Endothelial cell of umbilical vein (primary cell): ENCODE measurements at regions not wholly inside any gene's neighbourhood (a gene's known extent, or its start where the extent isn't known, plus 50 kb on each side); places are given as distances from the start of the nearest gene placed in this dataset.

Source experiments
- BruUV-seq: library from RNA; stranded (reverse); fragments of 400-500 nt; replicated peaks from 2 replicates; lab custom pipeline; 2021; lab: Mats Ljungman, UMichigan
- CTCF ChIA-PET: fragments of 300-600, 350-600 bp; sonication (Branson Sonifier 250); formaldehyde crosslinking; loops from one replicate; lab custom pipeline; 2021; ENCODE audit warnings: antibody characterized with exemption, inconsistent platforms; lab: Charles Lee
- POLR2A ChIA-PET: fragments of 300-600, 350-600 bp; sonication (Branson Sonifier 250); formaldehyde crosslinking; loops from one replicate; lab custom pipeline; 2021; ENCODE audit warnings: antibody characterized with exemption, inconsistent platforms; lab: Charles Lee
- DNase-seq: peaks from one replicate; pipeline ENCODE4 v3.0.0-alpha.2; 2011; ENCODE audit warnings: low read depth, low spot score
- FAIRE-seq: peaks from 2 replicates; lab custom pipeline; 2011; peaks lifted over from hg19 to GRCh38; lab: Jason Lieb, UNC
- H2AFZ ChIP-seq: 2 replicates; pipeline ENCODE4 v1.6.0; 2012; ENCODE audit warnings: low read depth, low read length, control low read depth, inconsistent platforms
- H3K27ac ChIP-seq: 2 replicates; pipeline ENCODE4 v1.5.1; 2011; ENCODE audit warnings: low read depth, mild to moderate bottlenecking, control low read depth, low read length, moderate library complexity; ENCODE audit not compliant: insufficient read depth
- H3K27me3 ChIP-seq, 2 experiments: 2 replicates each; pipeline versions ENCODE4 v1.6.0 to v1.6.1; 2011; ENCODE audit warnings: low read length in 2 of 2, mixed read lengths in 1 of 2; ENCODE audit not compliant: control insufficient read depth in 2 of 2, insufficient read depth in 2 of 2
- H3K36me3 ChIP-seq, 2 experiments: 2 replicates in 1 of 2; 3 replicates in 1 of 2; pipeline ENCODE4 v1.5.1; 2011; ENCODE audit warnings: low read length in 2 of 2, mild to moderate bottlenecking in 1 of 2, moderate library complexity in 1 of 2; ENCODE audit not compliant: control insufficient read depth in 2 of 2, insufficient read depth in 2 of 2; ENCODE audit errors: extremely low read depth in 1 of 2
- H3K4me1 ChIP-seq: 3 replicates; pipeline ENCODE4 v1.5.1; 2011; ENCODE audit warnings: mild to moderate bottlenecking, low read length; ENCODE audit not compliant: control insufficient read depth, insufficient read depth; ENCODE audit errors: extremely low read depth
- H3K4me2 ChIP-seq: 2 replicates; pipeline ENCODE4 v1.6.1; 2011; ENCODE audit warnings: low read length, control low read depth, mixed read lengths; ENCODE audit not compliant: insufficient read depth
- H3K4me3 ChIP-seq, 3 experiments: fragments of 200-600 bp in 1 of 3; sonication (generic), shearing (Covaris generic) in 1 of 3; replicated peaks in 1 of 3; 2 replicates each; pipeline ENCODE4 v1.5.1; 2011 to 2016; ENCODE audit warnings: control low read depth in 3 of 3, low read length in 3 of 3, mild to moderate bottlenecking in 2 of 3, inconsistent platforms in 1 of 3, low read depth in 1 of 3, moderate library complexity in 1 of 3; ENCODE audit not compliant: insufficient read depth in 1 of 3
- H3K79me2 ChIP-seq: 2 replicates; pipeline ENCODE4 v1.6.0; 2012; ENCODE audit warnings: low read length, inconsistent platforms; ENCODE audit not compliant: control insufficient read depth, insufficient read depth
- H3K9ac ChIP-seq: replicated peaks from 2 replicates; pipeline ENCODE3; 2011; ENCODE audit warnings: low read length, control low read depth; ENCODE audit not compliant: insufficient read depth; ENCODE audit errors: extremely low read depth
- H3K9me1 ChIP-seq: replicated peaks from 3 replicates; pipeline ENCODE4 v1.6.0; 2011; ENCODE audit warnings: mild to moderate bottlenecking, low read length; ENCODE audit not compliant: control insufficient read depth, insufficient read depth; ENCODE audit errors: extremely low read depth
- H3K9me3 ChIP-seq: replicated peaks from 2 replicates; pipeline ENCODE4 v1.5.1; 2012; ENCODE audit warnings: low read length, inconsistent platforms; ENCODE audit not compliant: control insufficient read depth, insufficient read depth
- H4K20me1 ChIP-seq: replicated peaks from 2 replicates; pipeline ENCODE3; 2011; ENCODE audit warnings: mild to moderate bottlenecking, low read length; ENCODE audit not compliant: control insufficient read depth, insufficient read depth; ENCODE audit errors: extremely low read depth
- CTCF ChIP-seq, 2 donors: IDR thresholded peaks; 1 replicate in 1 of 2; 2 replicates in 1 of 2; pipeline ENCODE4 v1.5.1; 2011; ENCODE audit warnings: low read length in 2 of 2, mild to moderate bottlenecking in 2 of 2, moderate library complexity in 2 of 2, control low read depth in 1 of 2, inconsistent platforms in 1 of 2, low read depth in 1 of 2; ENCODE audit not compliant: insufficient read depth in 1 of 2; ENCODE audit errors: extremely low read depth in 1 of 2
- JUN ChIP-seq: IDR thresholded peaks from 2 replicates; pipeline ENCODE4 v1.6.1; 2011; ENCODE audit warnings: borderline replicate concordance, low read depth; ENCODE audit not compliant: insufficient read length, insufficient read depth
- POLR2AphosphoS5 ChIP-seq: IDR thresholded peaks from 2 replicates; pipeline ENCODE4 v1.6.1; 2012; ENCODE audit warnings: low read depth, mild to moderate bottlenecking, control low read depth, low read length, moderate library complexity; ENCODE audit not compliant: insufficient read depth
- dilution Hi-C: fragments of 300-500 bp; cut with MboI; formaldehyde crosslinking; loops from one replicate; pipeline ENCODE4 v1.15.0; 2019; ENCODE audit warnings: low sequenced_read_pairs; ENCODE audit not compliant: extremely low pct_ligation_motif_present
- intact Hi-C: fragments of 100-400 bp; cut with micrococcal nuclease; formaldehyde crosslinking; loops from one replicate; pipeline ENCODE4 v1.10.0; 2022

GRCh38 chr12:92398565-92399309, 253.1 kb upstream of the BTG1 start:
- Histone ChIP-seq H3K9me1 (no peaks in the 10 kb centered on the region), H3K4me2 (no peak overlapping the region), H3K27me3 (peaks cover 4 to 11% of the 10 kb centered on the region in 2 experiments), H3K4me1 (no peaks in the 10 kb centered on the region), H3K27ac (no peak overlapping the region), H3K9me3 (no peaks in the 10 kb centered on the region), H3K79me2 (no peaks in the 10 kb centered on the region), H3K4me3 (no peak overlapping the region), H2AFZ (no peak overlapping the region), H3K36me3 (no peaks in the 10 kb centered on the region), H3K9ac (no peak overlapping the region), H4K20me1 (no peaks in the 10 kb centered on the region)
- FAIRE-seq, result no peak
- POLR2A ChIA-PET, result no interaction called here
- dilution Hi-C loops (no loop called here), intact Hi-C loops (no loop called here)
- no TSS peak for BruUV-seq
- TF ChIP-seq CTCF (IDR thresholded peaks at IDR 0.05; ENCODE audit: extremely low read depth in 1 of 2, insufficient read depth in 1 of 2, low read depth in 1 of 2, low read length in 2 of 2), result no peak
- CTCF ChIA-PET, result interaction anchor here (1.6 kb wide), 1 partner anchor 10 kb away, joined by 10 read pairs; no protein-coding TSS in a partner anchor
- DNase-seq, result no peak

- H3K9me3 ChIP-seq, result no peaks in the 10 kb centered on the region
- peaks cover 0 to 9% of the 10 kb centered on the region in 2 experiments for H3K27me3 ChIP-seq
- FAIRE-seq (no peak), DNase-seq (no peak)
- CTCF ChIA-PET, result no interaction called here
- no TSS peak for BruUV-seq
- H2AFZ ChIP-seq, result no peak overlapping the region
- TF ChIP-seq JUN, result no peak
- no peak for TF ChIP-seq POLR2AphosphoS5
- H3K27ac ChIP-seq, result no peak overlapping the region
- intact Hi-C loops (no loop called here), dilution Hi-C loops (no loop called here)
- no peak overlapping the region for H3K4me3 ChIP-seq
- H3K79me2 ChIP-seq, result no peaks in the 10 kb centered on the region
- H3K4me2 ChIP-seq, result no peak overlapping the region
- H4K20me1 ChIP-seq, result no peaks in the 10 kb centered on the region
- no peaks in the 10 kb centered on the region for H3K9me1 ChIP-seq
- no peaks in the 10 kb centered on the region for H3K4me1 ChIP-seq
- no peaks in the 10 kb centered on the region for H3K36me3 ChIP-seq
- POLR2A ChIA-PET, result no interaction called here
- no peak overlapping the region for H3K9ac ChIP-seq
These were observed 251.1 kb upstream of the BTG1 start for GRCh38 chr12:92396647-92397252.
